Testis (tissue), 2 donors: ENCODE measurements at regions not wholly inside any gene's neighbourhood (a gene's known extent, or its start where the extent isn't known, plus 50 kb on each side); places are given as distances from the start of the nearest gene placed in this dataset.
A peak's percentile ranks its signal among the peaks of the same experiment; 100 is the strongest.

Source experiments
- DNase-seq: peaks from one replicate; pipeline ENCODE4 v3.0.0-alpha.2; 2019
- H3K27ac ChIP-seq, 2 donors: fragments of 200-600 bp; sonication (generic); one replicate each; pipeline ENCODE4 v1.5.1; 2019
- H3K27me3 ChIP-seq: fragments of 200-600 bp; sonication (generic); one replicate; pipeline ENCODE4 v1.5.1; 2019
- H3K36me3 ChIP-seq: fragments of 200-600 bp; sonication (generic); one replicate; pipeline ENCODE4 v1.5.1; 2017; ENCODE audit warnings: low read depth; ENCODE audit errors: missing control alignments
- H3K4me1 ChIP-seq: fragments of 200-600 bp; sonication (generic); one replicate; pipeline ENCODE4 v1.5.1; 2019
- H3K4me3 ChIP-seq, 2 donors: fragments of 200-600 bp; sonication (generic); one replicate each; pipeline ENCODE4 v1.5.1; 2017 to 2019
- H3K9me3 ChIP-seq: fragments of 200-600 bp; sonication (generic); one replicate; pipeline ENCODE4 v1.5.1; 2017
- CTCF ChIP-seq, 3 experiments: fragments of 450-650 bp in 2 of 3; fragments of 200-600 bp in 1 of 3; sonication (generic) in 1 of 3; IDR thresholded peaks; one replicate each; pipeline ENCODE4 v1.5.1; 2016 to 2019; ENCODE audit warnings: antibody characterized with exemption in 3 of 3, mild to moderate bottlenecking in 2 of 3, moderate library complexity in 1 of 3
- POLR2A ChIP-seq: fragments of 450-650 bp; IDR thresholded peaks from one replicate; pipeline ENCODE4 v1.6.1; 2017; ENCODE audit warnings: antibody characterized with exemption, mild to moderate bottlenecking, moderate library complexity
- WGBS, 2 donors: methylation state at CpG; one replicate each; pipeline ENCODE4 v1.1.5; 2018; 5-methylcytosine and 5-hydroxymethylcytosine counted together
- intact Hi-C: fragments of 100-400 bp; cut with DNase I; formaldehyde crosslinking; loops from one replicate; pipeline ENCODE4 v1.15.1; 2023; ENCODE audit warnings: low total_unique reads

- WGBS, 2 donors, result 88 to 89% methylated on average over 12 of the region's 12 CpGs
- H3K4me1 ChIP-seq, result no peaks in the 10 kb centered on the region
- TF ChIP-seq POLR2A, result no peak
- no peaks in the 10 kb centered on the region for H3K36me3 ChIP-seq
- no peak for DNase-seq
- no peak overlapping the region for H3K27ac ChIP-seq
- H3K27me3 ChIP-seq, result no peaks in the 10 kb centered on the region
- H3K9me3 ChIP-seq, result no peaks in the 10 kb centered on the region
- intact Hi-C loops, result no loop called here
- no peak overlapping the region for H3K4me3 ChIP-seq
Measured at GRCh38 chr16:9170470-9170869, 79.0 kb downstream of the HAPSTR1 start.

- intact Hi-C loops, result no loop called here
- H3K36me3 ChIP-seq, result no peaks in the 10 kb centered on the region
- no peak overlapping the region for H3K4me3 ChIP-seq
- no peaks in the 10 kb centered on the region for H3K4me1 ChIP-seq
- no peaks in the 10 kb centered on the region for H3K27me3 ChIP-seq
- no peak overlapping the region for H3K27ac ChIP-seq
- no peaks in the 10 kb centered on the region for H3K9me3 ChIP-seq
- 70 to 75% methylated on average over 9 of the region's 9 CpGs for WGBS, 2 donors
- no peak for DNase-seq
- no peak for TF ChIP-seq POLR2A
- TF ChIP-seq CTCF (IDR thresholded peaks at IDR 0.05), result no peak
Measured at GRCh38 chr16:9176547-9177418, 85.3 kb downstream of the HAPSTR1 start.

- Histone ChIP-seq H3K9me3 (no peaks in the 10 kb centered on the region), H3K36me3 (no peaks in the 10 kb centered on the region), H3K4me1 (no peaks in the 10 kb centered on the region), H3K27ac (no peak overlapping the region), H3K27me3 (no peaks in the 10 kb centered on the region), H3K4me3 (no peak overlapping the region)
- TF ChIP-seq POLR2A, result no peak
- TF ChIP-seq CTCF (IDR thresholded peaks at IDR 0.05), result no peak
- no peak for DNase-seq
- intact Hi-C loops, result no loop called here
- 90 to 91% methylated on average over 5 to 6 of the region's 6 CpGs for WGBS, 2 donors
Measured at GRCh38 chr16:9177861-9178260, 86.4 kb downstream of the HAPSTR1 start.

- no peaks in the 10 kb centered on the region for H3K9me3 ChIP-seq
- TF ChIP-seq CTCF (IDR thresholded peaks at IDR 0.05) (no peak), POLR2A (no peak)
- no peaks in the 10 kb centered on the region for H3K27me3 ChIP-seq
- intact Hi-C loops, result no loop called here
- peak overlapping the region in 1 of 2 donors; percentile 19 for H3K27ac ChIP-seq
- 64 to 73% methylated on average over 22 to 29 of the region's 29 CpGs for WGBS, 2 donors
- peak overlapping the region; percentile 39 to 46 for H3K4me3 ChIP-seq
- peak; percentile 67 for DNase-seq
- H3K4me1 ChIP-seq, result no peaks in the 10 kb centered on the region
- no peaks in the 10 kb centered on the region for H3K36me3 ChIP-seq
Measured at GRCh38 chr16:9183682-9184353, 92.4 kb downstream of the HAPSTR1 start.

GRCh38 chr16:9184354-9184690, 92.9 kb downstream of the HAPSTR1 start:
- no peak for DNase-seq
- 58 to 80% methylated on average over 29 to 33 of the region's 33 CpGs for WGBS, 2 donors

More at GRCh38 chr16:9184354-9184690, 92.9 kb downstream of the HAPSTR1 start:
- peak overlapping the region; percentile 39 to 46 for H3K4me3 ChIP-seq
- intact Hi-C loops, result no loop called here
- no peaks in the 10 kb centered on the region for H3K27me3 ChIP-seq
- no peak for TF ChIP-seq CTCF (IDR thresholded peaks at IDR 0.05)
- TF ChIP-seq POLR2A, result no peak
- no peaks in the 10 kb centered on the region for H3K4me1 ChIP-seq
- H3K36me3 ChIP-seq, result no peaks in the 10 kb centered on the region
- H3K27ac ChIP-seq, result peak overlapping the region in 1 of 2 donors; percentile 19
- no peaks in the 10 kb centered on the region for H3K9me3 ChIP-seq
